H1 (cell line): ENCODE measurements at regions not wholly inside any gene's neighbourhood (a gene's known extent, or its start where the extent isn't known, plus 50 kb on each side); places are given as distances from the start of the nearest gene placed in this dataset.

Experiments used
- CHD7 ChIP-seq: fragments of 300-600 bp; sonication (generic); IDR thresholded peaks from 2 replicates; pipeline ENCODE4 v1.7.1; 2012; ENCODE audit warnings: low read length, moderate library complexity, mild to moderate bottlenecking, inconsistent platforms; ENCODE audit not compliant: insufficient replicate concordance

- no peak for TF ChIP-seq CHD7
Observed at GRCh38 chr20:7146552-7147219, 379.2 kb downstream of the BMP2 start (continued).
